B cell (primary cell): ENCODE measurements at regions not wholly inside any gene's neighbourhood (a gene's known extent, or its start where the extent isn't known, plus 50 kb on each side); places are given as distances from the start of the nearest gene placed in this dataset.

Experiments
- EZH2 ChIP-seq: IDR thresholded peaks from 2 replicates; pipeline ENCODE4 v1.6.1; 2012; ENCODE audit warnings: borderline replicate concordance, low read depth, mild to moderate bottlenecking, moderate library complexity, low read length; ENCODE audit not compliant: insufficient read depth, poor library complexity, severe bottlenecking
- TF ChIP-seq, protein P1 (sequence below): fragments of 200-600 bp; IDR thresholded peaks from one replicate; pipeline ENCODE4 v1.8.0; 2022; ENCODE audit warnings: antibody characterized with exemption, mild to moderate bottlenecking

DNA sequence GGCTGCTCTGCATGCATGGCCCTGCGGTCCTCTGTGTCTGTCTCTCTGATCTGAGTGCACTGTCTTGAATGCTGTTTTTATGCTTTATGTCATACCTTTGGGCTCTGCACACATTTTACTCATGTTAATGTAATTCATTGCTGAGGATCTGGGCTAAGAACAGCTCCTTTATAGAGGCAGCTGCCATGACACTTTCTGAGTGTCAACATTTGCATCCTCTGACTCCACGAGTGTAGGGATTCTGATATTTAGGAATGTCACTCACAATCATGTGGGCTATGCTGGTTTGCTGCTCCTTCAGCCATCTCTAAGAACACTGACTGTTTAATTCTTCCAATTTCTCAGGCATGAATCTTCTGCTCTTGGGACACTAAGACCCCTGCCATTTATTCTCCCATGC is 192.2 kb upstream of the CPEB2 start:
- TF ChIP-seq, protein P1, sequence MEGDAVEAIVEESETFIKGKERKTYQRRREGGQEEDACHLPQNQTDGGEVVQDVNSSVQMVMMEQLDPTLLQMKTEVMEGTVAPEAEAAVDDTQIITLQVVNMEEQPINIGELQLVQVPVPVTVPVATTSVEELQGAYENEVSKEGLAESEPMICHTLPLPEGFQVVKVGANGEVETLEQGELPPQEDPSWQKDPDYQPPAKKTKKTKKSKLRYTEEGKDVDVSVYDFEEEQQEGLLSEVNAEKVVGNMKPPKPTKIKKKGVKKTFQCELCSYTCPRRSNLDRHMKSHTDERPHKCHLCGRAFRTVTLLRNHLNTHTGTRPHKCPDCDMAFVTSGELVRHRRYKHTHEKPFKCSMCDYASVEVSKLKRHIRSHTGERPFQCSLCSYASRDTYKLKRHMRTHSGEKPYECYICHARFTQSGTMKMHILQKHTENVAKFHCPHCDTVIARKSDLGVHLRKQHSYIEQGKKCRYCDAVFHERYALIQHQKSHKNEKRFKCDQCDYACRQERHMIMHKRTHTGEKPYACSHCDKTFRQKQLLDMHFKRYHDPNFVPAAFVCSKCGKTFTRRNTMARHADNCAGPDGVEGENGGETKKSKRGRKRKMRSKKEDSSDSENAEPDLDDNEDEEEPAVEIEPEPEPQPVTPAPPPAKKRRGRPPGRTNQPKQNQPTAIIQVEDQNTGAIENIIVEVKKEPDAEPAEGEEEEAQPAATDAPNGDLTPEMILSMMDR, result no peak
- no peak for TF ChIP-seq EZH2
